ENCODE measurements at regions not wholly inside any gene's neighbourhood (a gene's known extent, or its start where the extent isn't known, plus 50 kb on each side); places are given as distances from the start of the nearest gene placed in this dataset.

DNA sequence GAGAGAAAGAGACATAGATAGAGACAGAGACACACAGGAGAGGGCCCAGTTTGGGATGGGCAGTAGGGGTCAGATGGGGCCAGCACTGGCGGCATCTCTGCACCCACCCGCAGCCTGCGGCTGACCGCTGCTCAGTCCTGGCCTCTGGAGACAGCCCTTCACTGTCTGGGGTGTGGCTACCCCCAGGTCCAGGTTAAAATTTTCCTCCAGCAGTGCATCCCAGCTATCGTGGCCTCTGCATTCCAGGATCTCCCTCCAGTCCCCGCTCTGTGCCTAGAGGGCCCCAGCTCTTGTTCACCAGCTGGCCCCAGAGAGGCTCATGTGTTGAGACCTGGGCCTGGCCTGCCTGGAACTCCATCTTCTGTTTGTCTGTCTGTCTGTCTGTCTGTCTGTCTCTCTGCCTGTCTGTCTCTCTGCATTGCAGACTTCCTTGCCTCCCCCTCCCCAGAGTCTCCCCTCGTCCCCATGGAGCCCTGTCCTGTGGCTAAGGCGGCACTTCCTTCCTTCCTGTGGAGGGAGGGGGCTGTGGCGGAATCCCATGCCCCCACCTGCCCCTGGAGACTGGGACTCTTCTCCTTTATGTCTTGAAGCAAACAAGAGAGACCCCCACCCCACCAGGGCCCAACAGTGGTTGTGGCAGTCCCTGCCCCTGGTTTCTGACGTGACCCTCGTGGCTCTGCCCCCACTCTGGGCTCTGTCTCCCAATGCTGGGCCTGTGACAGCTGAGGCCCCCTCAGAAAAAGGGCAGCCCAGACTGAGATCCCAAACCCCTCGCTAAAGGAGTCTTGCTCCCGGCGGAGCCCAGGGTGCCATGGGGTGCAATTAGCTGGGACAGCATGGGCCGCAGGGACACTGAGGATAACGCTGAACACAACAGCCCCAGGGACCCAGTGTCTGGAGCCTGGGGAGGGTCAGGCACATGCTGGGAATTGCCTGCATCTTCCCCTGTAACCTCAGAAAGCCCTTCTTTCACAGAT is 241.8 kb downstream of the NPHP4 start:
- H3K9me3 ChIP-seq (ENCODE audit: control extremely low read depth in 1 of 3, control insufficient read depth in 2 of 3, insufficient read depth in 1 of 3, low read length in 2 of 3) = peaks cover 0 to 4% (median 0%) of the 10 kb centered on the region in 3 donors
- H3K4me1 Mint-ChIP-seq = no peaks in the 10 kb centered on the region
- H3K27ac ChIP-seq (ENCODE audit: low read length in 2 of 2) = no peak overlapping the region
- no peaks in the 10 kb centered on the region for H3K36me3 ChIP-seq (replicated peaks in 1 of 2; ENCODE audit: control extremely low read depth in 1 of 2, control insufficient read depth in 1 of 2, extremely low read depth in 1 of 2, insufficient read depth in 2 of 2, low read length in 1 of 2)
- H2AFZ ChIP-seq (ENCODE audit: insufficient read depth, low read depth, low read length, poor library complexity, severe bottlenecking) = no peak overlapping the region
- no peak overlapping the region for H3K4me2 ChIP-seq (replicated peaks; ENCODE audit: low read depth, low read length, poor library complexity, severe bottlenecking)
- H3K4me1 ChIP-seq (ENCODE audit: control insufficient read depth in 2 of 2, insufficient read depth in 2 of 2, low read length in 2 of 2) = no peaks in the 10 kb centered on the region
- H3K27ac Mint-ChIP-seq = no peak overlapping the region
- ATAC-seq (ENCODE audit: low read depth) = no peak
- ChIA-PET POLR2A (no interaction called here), CTCF (no interaction called here)
- no peak overlapping the region for H3K9ac ChIP-seq (ENCODE audit: low read length)
- H3K4me3 Mint-ChIP-seq = no peak overlapping the region
- peaks cover 4% of the 10 kb centered on the region for H3K27me3 Mint-ChIP-seq
- no peak for TF ChIP-seq EZH2 (IDR thresholded peaks at IDR 0.05; ENCODE audit: borderline replicate concordance, insufficient read depth, low read depth, low read length, poor library complexity, severe bottlenecking)
- TF ChIP-seq, protein P1, sequence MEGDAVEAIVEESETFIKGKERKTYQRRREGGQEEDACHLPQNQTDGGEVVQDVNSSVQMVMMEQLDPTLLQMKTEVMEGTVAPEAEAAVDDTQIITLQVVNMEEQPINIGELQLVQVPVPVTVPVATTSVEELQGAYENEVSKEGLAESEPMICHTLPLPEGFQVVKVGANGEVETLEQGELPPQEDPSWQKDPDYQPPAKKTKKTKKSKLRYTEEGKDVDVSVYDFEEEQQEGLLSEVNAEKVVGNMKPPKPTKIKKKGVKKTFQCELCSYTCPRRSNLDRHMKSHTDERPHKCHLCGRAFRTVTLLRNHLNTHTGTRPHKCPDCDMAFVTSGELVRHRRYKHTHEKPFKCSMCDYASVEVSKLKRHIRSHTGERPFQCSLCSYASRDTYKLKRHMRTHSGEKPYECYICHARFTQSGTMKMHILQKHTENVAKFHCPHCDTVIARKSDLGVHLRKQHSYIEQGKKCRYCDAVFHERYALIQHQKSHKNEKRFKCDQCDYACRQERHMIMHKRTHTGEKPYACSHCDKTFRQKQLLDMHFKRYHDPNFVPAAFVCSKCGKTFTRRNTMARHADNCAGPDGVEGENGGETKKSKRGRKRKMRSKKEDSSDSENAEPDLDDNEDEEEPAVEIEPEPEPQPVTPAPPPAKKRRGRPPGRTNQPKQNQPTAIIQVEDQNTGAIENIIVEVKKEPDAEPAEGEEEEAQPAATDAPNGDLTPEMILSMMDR (IDR thresholded peaks at IDR 0.05) = no peak
- WGBS (ENCODE audit: insufficient coverage) = 77% methylated on average over 15 of the region's 16 CpGs
- no peaks in the 10 kb centered on the region for H3K79me2 ChIP-seq (ENCODE audit: control insufficient read depth, insufficient read depth, low read length)
- no peaks in the 10 kb centered on the region for H4K20me1 ChIP-seq (ENCODE audit: control insufficient read depth, insufficient read depth, low read length, poor library complexity, severe bottlenecking)
- H3K27me3 ChIP-seq (replicated peaks in 1 of 4; ENCODE audit: control extremely low read depth in 1 of 4, control insufficient read depth in 3 of 4, insufficient read depth in 4 of 4, low read length in 3 of 4) = peaks cover 0 to 11% (median 0%) of the 10 kb centered on the region in 4 experiments
- DNase-seq = no peak
- intact Hi-C loops (cut with micrococcal nuclease) = no loop called here
- no peak overlapping the region for H3K4me3 ChIP-seq (ENCODE audit: control extremely low read depth in 1 of 5, extremely low read depth in 1 of 5, insufficient read depth in 1 of 5, low read depth in 2 of 5, low read length in 4 of 5)
- no peaks in the 10 kb centered on the region for H3K9me3 Mint-ChIP-seq (ENCODE audit: insufficient read depth)
